Testis (tissue), 2 donors: ENCODE measurements at regions not wholly inside any gene's neighbourhood (a gene's known extent, or its start where the extent isn't known, plus 50 kb on each side); places are given as distances from the start of the nearest gene placed in this dataset.

ENCODE experiments used
- DNase-seq: peaks from one replicate; pipeline ENCODE4 v3.0.0-alpha.2; 2019
- H3K27ac ChIP-seq, 2 donors: fragments of 200-600 bp; sonication (generic); one replicate each; pipeline ENCODE4 v1.5.1; 2019
- H3K27me3 ChIP-seq: fragments of 200-600 bp; sonication (generic); one replicate; pipeline ENCODE4 v1.5.1; 2019
- H3K36me3 ChIP-seq: fragments of 200-600 bp; sonication (generic); one replicate; pipeline ENCODE4 v1.5.1; 2017; ENCODE audit warnings: low read depth; ENCODE audit errors: missing control alignments
- H3K4me1 ChIP-seq: fragments of 200-600 bp; sonication (generic); one replicate; pipeline ENCODE4 v1.5.1; 2019
- H3K4me3 ChIP-seq, 2 donors: fragments of 200-600 bp; sonication (generic); one replicate each; pipeline ENCODE4 v1.5.1; 2017 to 2019
- H3K9me3 ChIP-seq: fragments of 200-600 bp; sonication (generic); one replicate; pipeline ENCODE4 v1.5.1; 2017
- CTCF ChIP-seq, 3 experiments: fragments of 450-650 bp in 2 of 3; fragments of 200-600 bp in 1 of 3; sonication (generic) in 1 of 3; IDR thresholded peaks; one replicate each; pipeline ENCODE4 v1.5.1; 2016 to 2019; ENCODE audit warnings: antibody characterized with exemption in 3 of 3, mild to moderate bottlenecking in 2 of 3, moderate library complexity in 1 of 3
- POLR2A ChIP-seq: fragments of 450-650 bp; IDR thresholded peaks from one replicate; pipeline ENCODE4 v1.6.1; 2017; ENCODE audit warnings: antibody characterized with exemption, mild to moderate bottlenecking, moderate library complexity
- WGBS, 2 donors: methylation state at CpG; one replicate each; pipeline ENCODE4 v1.1.5; 2018; 5-methylcytosine and 5-hydroxymethylcytosine counted together
- intact Hi-C: fragments of 100-400 bp; cut with DNase I; formaldehyde crosslinking; loops from one replicate; pipeline ENCODE4 v1.15.1; 2023; ENCODE audit warnings: low total_unique reads

GRCh38 chr4:105061136-105061696 lies 85.5 kb upstream of the TET2 start:
- Histone ChIP-seq H3K9me3 (no peaks in the 10 kb centered on the region), H3K4me1 (no peaks in the 10 kb centered on the region), H3K36me3 (no peaks in the 10 kb centered on the region), H3K4me3 (no peak overlapping the region), H3K27me3 (no peaks in the 10 kb centered on the region), H3K27ac (no peak overlapping the region)
- 38 to 53% methylated on average over 5 of the region's 5 CpGs for WGBS, 2 donors
- TF ChIP-seq POLR2A (no peak), CTCF (IDR thresholded peaks at IDR 0.05) (no peak)
- intact Hi-C loops = no loop called here
- DNase-seq = no peak

GRCh38 chr4:105061731-105062130 lies 84.9 kb upstream of the TET2 start:
- Histone ChIP-seq H3K36me3 (no peaks in the 10 kb centered on the region), H3K27ac (no peak overlapping the region), H3K4me3 (no peak overlapping the region), H3K27me3 (no peaks in the 10 kb centered on the region), H3K4me1 (no peaks in the 10 kb centered on the region), H3K9me3 (no peaks in the 10 kb centered on the region)
- 30 to 61% methylated on average over 1 of the region's 1 CpG for WGBS, 2 donors
- no peak for DNase-seq
- intact Hi-C loops = no loop called here
- no peak for TF ChIP-seq POLR2A
- TF ChIP-seq CTCF (IDR thresholded peaks at IDR 0.05) = no peak

GRCh38 chr4:105066401-105066800 lies 80.3 kb upstream of the TET2 start:
- Histone ChIP-seq H3K27me3 (no peaks in the 10 kb centered on the region), H3K27ac (no peak overlapping the region), H3K4me1 (no peaks in the 10 kb centered on the region), H3K4me3 (no peak overlapping the region), H3K9me3 (no peaks in the 10 kb centered on the region), H3K36me3 (no peaks in the 10 kb centered on the region)
- intact Hi-C loops = no loop called here
- no peak for DNase-seq
- no peak for TF ChIP-seq POLR2A
- no peak for TF ChIP-seq CTCF (IDR thresholded peaks at IDR 0.05)

GRCh38 chr4:105067431-105067830 lies 79.2 kb upstream of the TET2 start:
- no peak overlapping the region for H3K27ac ChIP-seq
- no peaks in the 10 kb centered on the region for H3K9me3 ChIP-seq
- intact Hi-C loops = no loop called here
- WGBS, 2 donors = 46 to 49% methylated on average over 2 of the region's 2 CpGs
- no peaks in the 10 kb centered on the region for H3K27me3 ChIP-seq
- no peaks in the 10 kb centered on the region for H3K4me1 ChIP-seq
- DNase-seq = no peak
- no peak for TF ChIP-seq CTCF (IDR thresholded peaks at IDR 0.05)
- no peak for TF ChIP-seq POLR2A
- no peaks in the 10 kb centered on the region for H3K36me3 ChIP-seq
- H3K4me3 ChIP-seq = no peak overlapping the region

GRCh38 chr4:105067946-105068345 lies 78.7 kb upstream of the TET2 start:
- Histone ChIP-seq H3K9me3 (no peaks in the 10 kb centered on the region), H3K4me3 (no peak overlapping the region), H3K36me3 (no peaks in the 10 kb centered on the region), H3K27me3 (no peaks in the 10 kb centered on the region), H3K4me1 (no peaks in the 10 kb centered on the region), H3K27ac (no peak overlapping the region)
- intact Hi-C loops = no loop called here
- TF ChIP-seq POLR2A = no peak
- TF ChIP-seq CTCF (IDR thresholded peaks at IDR 0.05) = no peak
- DNase-seq = no peak
- 34 to 51% methylated on average over 4 of the region's 4 CpGs for WGBS, 2 donors
